H4 (cell line): ENCODE measurements at regions not wholly inside any gene's neighbourhood (a gene's known extent, or its start where the extent isn't known, plus 50 kb on each side); places are given as distances from the start of the nearest gene placed in this dataset.
"Not testable (repeated sequence)": the region's sequence is repeated elsewhere in the genome, so short reads cannot be mapped to it uniquely, and the experiment has no call there.

ENCODE experiments used
- DNase-seq: peaks from one replicate; pipeline ENCODE4 v3.0.0-alpha.2; 2015; ENCODE audit warnings: low spot score

DNA sequence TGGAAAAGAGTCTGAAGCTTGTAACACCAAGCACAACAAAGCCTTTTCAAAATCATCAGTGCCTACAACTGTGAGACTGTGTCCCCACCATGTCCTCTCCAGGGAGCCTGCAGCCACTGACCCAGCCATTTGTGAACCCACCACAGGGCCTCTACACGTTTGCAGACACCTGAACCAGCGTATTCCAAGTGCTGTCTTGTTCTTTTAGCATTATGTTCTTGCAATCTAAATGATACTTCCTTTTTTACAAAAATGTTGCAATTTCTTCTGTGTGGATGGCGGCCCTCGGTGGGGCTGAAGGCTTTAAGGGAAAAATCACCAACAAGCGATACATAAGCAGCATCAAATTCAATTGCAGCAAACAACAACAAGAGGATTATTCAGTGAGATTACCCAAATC, 403.2 kb upstream of the MGMT start:
- no peak for DNase-seq

DNA sequence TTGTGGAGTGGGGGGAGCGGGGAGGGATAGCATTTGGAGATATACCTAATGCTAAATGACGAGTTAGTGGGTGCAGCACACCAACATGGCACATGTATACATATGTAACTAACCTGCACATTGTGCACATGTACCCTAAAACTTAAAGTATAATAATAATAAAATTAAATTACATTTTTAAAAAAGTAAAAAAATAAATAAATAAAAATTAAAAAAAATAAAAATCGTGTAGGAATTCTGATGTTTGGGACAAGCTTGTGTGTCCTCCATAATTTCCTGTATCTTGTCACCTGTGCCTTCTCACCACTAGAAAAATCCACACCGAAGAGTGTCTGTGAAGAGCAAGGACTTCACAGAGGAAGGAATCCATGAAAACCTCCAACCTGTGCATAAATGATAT, 400.5 kb upstream of the MGMT start:
- not testable (repeated sequence) for DNase-seq

DNA sequence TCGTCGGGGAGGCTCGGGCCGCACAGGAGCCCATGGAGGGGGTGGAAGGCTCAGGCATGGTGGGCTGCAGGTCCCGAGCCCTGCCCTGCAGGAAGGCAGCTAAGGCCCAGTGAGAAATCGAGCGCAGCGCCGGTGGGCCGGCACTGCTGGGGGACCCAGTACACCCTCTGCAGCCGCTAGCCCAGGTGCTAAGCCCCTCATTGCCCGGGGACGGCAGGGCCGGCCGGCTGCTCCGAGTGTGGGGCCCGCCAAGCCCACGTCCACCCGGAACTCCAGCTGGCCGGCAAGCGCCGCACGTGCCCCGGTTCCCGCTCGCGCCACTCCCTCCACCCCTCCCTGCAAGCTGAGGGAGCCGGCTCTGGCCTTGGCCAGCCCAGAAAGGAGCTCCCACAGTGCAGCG, 395.6 kb upstream of the MGMT start:
- not testable (repeated sequence) for DNase-seq

GRCh38 chr10:129074939-129075338, 392.1 kb upstream of the MGMT start:
- no peak for DNase-seq

DNA sequence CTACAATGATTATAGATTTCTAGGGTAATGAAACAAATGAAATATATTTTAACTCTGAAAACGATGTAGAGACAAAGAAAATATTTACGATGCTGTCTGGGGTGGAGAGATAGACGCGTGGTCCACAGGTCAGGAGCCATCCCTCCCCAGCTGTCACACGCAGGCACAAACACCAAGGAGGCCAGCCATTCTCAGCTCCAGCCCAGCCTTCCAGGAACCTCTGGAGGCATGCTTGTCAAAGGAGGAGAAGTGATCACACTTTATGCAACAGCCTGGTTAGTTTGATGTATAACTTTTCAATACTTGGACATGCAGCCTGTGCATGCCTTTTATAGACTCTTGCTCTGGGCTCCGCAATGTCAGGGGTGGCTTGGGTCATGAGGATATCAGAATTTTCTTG, 391.5 kb upstream of the MGMT start:
- no peak for DNase-seq

- DNase-seq, result no peak
These were observed 391.1 kb upstream of the MGMT start for GRCh38 chr10:129075927-129076326.

DNA sequence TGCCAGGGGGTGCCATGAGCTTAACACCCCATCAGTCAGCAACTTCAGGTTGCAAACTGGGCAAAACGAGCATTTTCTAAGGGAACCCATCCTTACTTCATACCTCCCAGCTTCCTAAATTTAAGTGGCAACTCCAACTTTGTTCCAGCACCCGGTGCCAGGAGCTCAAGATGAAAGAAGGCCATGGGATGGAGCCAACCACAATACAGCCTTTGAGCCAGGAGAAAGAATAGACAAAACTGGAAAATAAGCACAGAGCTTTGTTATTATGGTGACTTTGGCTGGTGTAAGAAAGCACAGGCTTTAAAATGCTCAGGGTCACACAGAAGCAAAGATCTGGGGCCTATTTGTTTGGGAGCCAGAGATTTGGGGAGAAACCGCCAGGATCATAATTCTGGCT, 388.7 kb upstream of the MGMT start:
- DNase-seq, result no peak

- DNase-seq, result no peak
These were observed 388.3 kb upstream of the MGMT start for GRCh38 chr10:129078746-129079145.

DNA sequence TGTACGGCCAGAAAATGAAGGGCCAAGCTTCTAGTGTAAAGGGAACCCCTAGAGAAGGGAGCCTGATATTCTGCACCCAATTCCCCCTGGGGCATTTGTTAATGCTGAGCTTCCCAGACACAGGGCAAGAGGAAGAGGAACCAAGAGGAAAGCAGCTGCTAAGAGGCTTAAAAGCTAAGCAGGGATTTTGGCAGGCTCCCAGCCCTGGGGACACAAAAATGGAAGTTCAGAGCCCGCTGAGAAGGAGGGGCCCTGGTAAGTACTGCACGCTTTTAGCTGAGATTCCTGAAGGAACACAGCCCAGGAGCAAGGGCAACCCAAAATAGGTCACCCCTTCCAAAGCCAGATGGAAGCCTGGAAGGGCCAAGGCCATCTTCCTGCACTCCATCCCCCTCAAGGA, 387.3 kb upstream of the MGMT start:
- no peak for DNase-seq

- DNase-seq, result no peak
These were observed 381.2 kb upstream of the MGMT start for GRCh38 chr10:129085811-129086210.

DNA sequence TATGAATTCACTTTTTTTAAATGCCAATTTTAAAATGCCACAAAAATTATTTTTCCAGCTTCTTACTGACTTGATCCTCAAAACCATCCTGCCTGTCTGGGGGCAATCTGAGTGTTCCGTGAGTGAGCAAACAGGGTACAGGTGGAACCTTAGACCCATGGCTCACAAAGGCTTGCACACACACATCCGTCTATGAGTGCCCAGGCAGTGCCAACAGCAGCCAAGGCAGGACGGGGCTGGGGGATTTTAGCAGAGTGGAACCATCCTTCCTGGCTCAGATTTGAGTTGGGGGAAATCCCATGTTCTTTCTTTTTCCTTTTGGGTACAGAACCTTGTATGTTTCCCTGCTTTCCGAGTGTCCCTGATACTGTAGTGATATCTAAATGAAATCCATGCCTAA, 377.7 kb upstream of the MGMT start:
- DNase-seq, result no peak

DNA sequence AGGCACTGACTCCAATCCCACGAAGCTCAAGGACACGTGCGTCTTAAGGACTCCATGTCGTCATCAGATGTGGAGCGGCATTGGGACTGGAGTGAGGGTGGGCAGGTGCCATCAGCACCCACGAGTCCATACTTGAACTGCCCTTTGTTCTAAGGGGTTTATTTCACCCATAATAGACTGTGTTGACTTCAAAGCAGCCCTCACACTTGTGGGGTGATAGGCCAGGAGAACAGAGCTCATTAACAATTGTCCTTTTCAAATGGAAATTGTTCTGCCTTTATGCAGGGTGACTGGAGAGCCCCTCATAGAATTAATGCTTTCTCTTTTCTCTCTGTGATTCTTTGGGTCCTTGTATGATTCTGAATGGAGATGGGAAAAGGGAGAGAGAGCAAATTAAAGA, 376.9 kb upstream of the MGMT start:
- DNase-seq, result no peak

DNA sequence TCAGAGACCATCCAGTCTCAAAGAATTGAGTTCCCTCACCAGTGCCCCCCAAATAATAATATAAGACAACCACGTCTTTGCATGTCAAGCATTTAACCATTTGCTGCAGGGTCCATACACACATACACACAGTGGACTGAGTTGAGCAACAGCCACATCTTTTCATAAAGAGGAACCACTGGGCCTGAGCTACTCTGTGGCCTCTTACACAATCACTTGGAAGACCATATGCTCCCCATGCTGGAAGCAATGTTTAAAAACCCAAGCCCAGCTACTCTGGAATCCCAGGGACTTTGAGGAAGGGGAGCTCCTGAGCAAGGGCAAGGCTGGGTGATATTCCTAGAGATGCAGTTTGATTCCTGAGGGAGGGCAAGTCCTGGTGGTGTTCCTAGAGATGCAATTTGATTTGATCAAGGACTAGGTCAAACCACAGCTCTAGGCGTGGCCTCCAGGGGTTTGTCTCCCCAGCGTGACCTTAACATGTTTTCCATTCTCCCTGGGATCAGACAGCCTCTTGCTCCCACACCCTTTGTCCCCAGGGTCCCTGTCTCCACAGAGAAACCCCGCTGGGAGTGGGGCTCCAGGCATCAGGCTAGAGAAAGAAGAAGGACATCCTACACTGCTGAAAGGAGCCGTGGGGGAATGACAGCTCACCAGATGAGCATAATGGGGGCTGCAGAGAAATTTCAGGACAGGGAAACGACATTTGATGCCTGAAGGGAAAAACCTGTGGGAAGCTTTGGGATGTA, 376.2 kb upstream of the MGMT start:
- no peak for DNase-seq

DNA sequence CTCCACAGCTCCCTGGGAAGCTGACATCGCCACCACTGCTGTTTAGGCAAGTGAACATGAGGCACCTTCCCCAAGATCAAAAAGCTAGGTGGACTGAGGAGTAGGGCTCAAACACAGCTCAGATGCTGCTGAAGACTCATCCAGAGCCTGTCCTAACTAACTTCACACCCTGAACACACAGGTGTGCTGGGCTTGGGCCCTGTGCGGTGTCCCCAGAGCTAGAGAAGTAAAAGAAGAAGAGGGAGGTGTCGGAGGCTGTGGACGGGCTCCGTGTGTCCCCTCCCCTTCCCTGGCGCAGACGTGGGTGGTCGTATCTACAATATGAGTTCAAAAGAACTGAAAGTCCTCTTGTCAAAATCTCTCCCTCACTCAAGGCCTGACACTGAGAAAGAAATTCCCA, 373.4 kb upstream of the MGMT start:
- no peak for DNase-seq

GRCh38 chr10:129094233-129094632, 372.8 kb upstream of the MGMT start:
- DNase-seq, result no peak

GRCh38 chr10:129094861-129095260, 372.2 kb upstream of the MGMT start:
- no peak for DNase-seq

DNA sequence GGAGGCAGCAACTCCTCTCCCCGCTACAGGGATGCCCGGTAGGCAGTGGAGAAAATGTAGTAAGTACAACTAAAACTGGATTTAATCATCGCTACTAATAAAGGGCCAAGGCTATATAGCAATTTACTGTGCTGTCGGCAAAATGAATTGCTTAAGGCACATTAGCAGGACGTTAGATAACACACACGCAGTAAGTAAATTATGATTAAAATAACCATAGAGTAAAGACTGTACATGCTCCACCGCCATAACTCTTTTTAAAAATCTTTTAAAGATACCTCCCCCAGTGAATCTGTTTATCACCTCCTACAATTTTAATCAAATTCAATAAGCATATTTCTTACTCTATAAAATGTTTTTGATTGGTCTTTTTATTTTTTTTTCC, 371.4 kb upstream of the MGMT start:
- DNase-seq, result no peak

- peak; percentile 45 for DNase-seq
These were observed 370.7 kb upstream of the MGMT start for GRCh38 chr10:129096065-129096984.

DNA sequence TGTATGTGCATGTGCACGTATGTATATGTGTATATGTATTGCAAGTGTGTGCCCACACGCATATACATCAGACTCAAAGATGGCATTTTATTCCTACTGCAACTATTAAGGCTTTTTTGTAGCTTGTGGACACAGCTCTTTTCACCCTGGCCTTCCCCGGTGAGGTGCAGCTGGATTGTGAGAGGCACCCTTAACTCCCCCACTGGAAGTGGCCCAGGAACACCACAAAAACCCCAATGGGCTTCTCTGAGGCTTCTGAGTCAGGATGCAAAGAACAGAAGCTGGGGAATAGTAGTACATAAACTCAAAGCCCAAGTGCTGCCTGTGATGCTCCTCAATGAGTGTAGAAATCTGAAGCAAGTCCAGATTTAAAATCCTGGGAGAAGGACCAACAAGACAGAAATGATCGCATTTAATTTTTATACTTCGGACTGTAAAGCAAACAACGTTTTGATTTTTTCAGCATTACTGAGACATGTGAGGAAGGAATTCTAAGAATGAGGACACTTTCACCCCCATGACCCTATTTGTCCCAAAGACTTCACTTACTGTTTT, 369.2 kb upstream of the MGMT start:
- DNase-seq, result no peak

- DNase-seq, result no peak
These were observed 368.5 kb upstream of the MGMT start for GRCh38 chr10:129098517-129098916.

DNA sequence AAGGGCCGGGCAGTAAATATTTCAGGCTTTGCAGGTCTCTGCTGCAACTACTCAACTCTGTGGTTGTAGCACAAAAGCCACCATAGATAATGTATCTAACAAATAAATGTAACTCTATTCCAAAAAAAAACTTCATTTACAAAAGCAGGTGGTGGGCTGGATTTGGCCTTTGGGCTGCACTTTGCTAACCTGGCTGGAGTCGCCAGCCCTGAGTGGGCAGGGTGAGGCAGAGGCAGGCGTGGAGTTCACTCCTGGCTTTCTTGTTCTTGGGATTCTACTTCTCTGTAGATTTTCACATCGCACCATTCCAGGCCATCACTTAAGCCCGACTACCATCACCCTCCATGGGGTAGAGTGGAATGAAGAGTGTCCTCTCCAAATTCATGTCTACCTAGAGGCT, 367.6 kb upstream of the MGMT start:
- no peak for DNase-seq

GRCh38 chr10:129099992-129100391, 367.0 kb upstream of the MGMT start:
- DNase-seq, result no peak
